GM12872 (cell line): ENCODE measurements at regions not wholly inside any gene's neighbourhood (a gene's known extent, or its start where the extent isn't known, plus 50 kb on each side); places are given as distances from the start of the nearest gene placed in this dataset.

Experiments used
- TF ChIP-seq, protein P1 (sequence below): IDR thresholded peaks from 3 replicates; pipeline ENCODE4 v1.5.1; 2011; ENCODE audit warnings: low read depth, mild to moderate bottlenecking, low read length, moderate library complexity; ENCODE audit not compliant: insufficient read depth

GRCh38 chr15:25543196-25543595 is 104.4 kb upstream of the UBE3A start:
- TF ChIP-seq, protein P1, sequence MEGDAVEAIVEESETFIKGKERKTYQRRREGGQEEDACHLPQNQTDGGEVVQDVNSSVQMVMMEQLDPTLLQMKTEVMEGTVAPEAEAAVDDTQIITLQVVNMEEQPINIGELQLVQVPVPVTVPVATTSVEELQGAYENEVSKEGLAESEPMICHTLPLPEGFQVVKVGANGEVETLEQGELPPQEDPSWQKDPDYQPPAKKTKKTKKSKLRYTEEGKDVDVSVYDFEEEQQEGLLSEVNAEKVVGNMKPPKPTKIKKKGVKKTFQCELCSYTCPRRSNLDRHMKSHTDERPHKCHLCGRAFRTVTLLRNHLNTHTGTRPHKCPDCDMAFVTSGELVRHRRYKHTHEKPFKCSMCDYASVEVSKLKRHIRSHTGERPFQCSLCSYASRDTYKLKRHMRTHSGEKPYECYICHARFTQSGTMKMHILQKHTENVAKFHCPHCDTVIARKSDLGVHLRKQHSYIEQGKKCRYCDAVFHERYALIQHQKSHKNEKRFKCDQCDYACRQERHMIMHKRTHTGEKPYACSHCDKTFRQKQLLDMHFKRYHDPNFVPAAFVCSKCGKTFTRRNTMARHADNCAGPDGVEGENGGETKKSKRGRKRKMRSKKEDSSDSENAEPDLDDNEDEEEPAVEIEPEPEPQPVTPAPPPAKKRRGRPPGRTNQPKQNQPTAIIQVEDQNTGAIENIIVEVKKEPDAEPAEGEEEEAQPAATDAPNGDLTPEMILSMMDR = no peak

- TF ChIP-seq, protein P1 = no peak
Measured at GRCh38 chr15:25541228-25541627, 102.4 kb upstream of the UBE3A start.

GRCh38 chr15:25536801-25537611 is 98.2 kb upstream of the UBE3A start:
- TF ChIP-seq, protein P1 = no peak

GRCh38 chr15:25535866-25536265 is 97.0 kb upstream of the UBE3A start:
- TF ChIP-seq, protein P1 = no peak

DNA sequence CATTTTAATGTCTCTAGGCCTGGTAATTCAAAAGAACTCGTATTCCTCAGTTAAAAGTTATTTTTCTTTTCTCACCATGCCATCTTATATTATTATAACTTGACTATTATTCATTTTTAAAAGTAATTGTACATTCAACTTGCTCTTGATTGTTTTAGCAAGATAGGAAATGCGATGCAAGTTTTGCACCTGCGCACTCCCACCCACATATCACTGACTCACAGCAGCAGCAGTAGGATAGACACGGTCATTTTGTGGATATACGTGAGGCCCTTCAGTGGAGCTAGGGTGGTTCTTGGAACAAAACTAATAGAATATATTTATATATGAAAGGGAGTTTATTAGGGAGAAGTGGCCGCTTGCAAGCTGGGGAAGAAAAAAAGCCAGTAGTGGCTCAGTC is 95.5 kb upstream of the UBE3A start:
- TF ChIP-seq, protein P1 = no peak

GRCh38 chr15:25532269-25533140 is 93.7 kb upstream of the UBE3A start:
- TF ChIP-seq, protein P1 = no peak

GRCh38 chr15:25529774-25530173 is 91.0 kb upstream of the UBE3A start:
- TF ChIP-seq, protein P1 = no peak
